Left renal cortex interstitium (tissue), 4 donors: ENCODE measurements at regions not wholly inside any gene's neighbourhood (a gene's known extent, or its start where the extent isn't known, plus 50 kb on each side); places are given as distances from the start of the nearest gene placed in this dataset.
"Not testable (repeated sequence)": the region's sequence is repeated elsewhere in the genome, so short reads cannot be mapped to it uniquely, and the experiment has no call there.

Source experiments
- DNase-seq, 4 donors: peaks; one replicate each; pipeline ENCODE4 v3.0.0-alpha.2; 2013; ENCODE audit warnings: low read depth in 4 of 4, low spot score in 2 of 4, missing footprints in 1 of 4

DNA sequence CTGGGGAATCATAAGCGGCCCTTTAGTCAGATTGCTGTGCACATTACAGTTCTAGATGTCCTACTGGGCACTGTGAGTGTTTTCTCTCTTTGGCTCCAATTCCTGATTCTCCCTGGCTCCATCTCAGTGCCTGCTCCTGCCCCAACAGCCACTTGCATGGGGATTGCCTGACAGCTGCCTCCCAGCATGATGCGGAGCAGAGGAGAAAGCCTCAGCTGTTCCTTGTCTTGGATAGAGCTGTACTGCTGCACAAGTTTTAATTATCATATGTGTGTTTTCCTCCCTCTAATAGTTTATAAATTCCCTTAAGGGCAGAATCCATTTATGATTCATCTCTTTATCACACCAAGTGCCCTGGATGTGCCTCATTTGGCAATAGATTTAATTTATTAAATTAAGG is 285.8 kb upstream of the COBL start:
- no peak for DNase-seq

DNA sequence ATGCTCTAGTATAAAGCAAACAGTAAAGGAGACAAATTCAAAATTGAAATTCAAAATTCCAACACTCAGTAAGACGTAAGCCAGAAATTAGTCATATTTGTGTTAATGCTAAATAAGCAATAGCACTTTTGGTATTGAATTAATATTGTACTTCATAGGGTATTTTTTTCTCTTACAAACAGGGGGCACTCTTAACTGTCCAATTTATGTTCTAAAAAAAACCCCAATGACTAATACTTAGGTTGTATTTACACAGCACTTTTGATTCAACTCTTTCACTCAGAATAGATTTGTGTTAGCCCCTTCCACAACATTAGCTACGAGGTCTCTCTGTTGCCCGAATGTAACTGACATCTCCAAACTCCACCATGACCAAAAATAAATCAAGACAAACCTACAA is 284.9 kb upstream of the COBL start:
- DNase-seq, result no peak

DNA sequence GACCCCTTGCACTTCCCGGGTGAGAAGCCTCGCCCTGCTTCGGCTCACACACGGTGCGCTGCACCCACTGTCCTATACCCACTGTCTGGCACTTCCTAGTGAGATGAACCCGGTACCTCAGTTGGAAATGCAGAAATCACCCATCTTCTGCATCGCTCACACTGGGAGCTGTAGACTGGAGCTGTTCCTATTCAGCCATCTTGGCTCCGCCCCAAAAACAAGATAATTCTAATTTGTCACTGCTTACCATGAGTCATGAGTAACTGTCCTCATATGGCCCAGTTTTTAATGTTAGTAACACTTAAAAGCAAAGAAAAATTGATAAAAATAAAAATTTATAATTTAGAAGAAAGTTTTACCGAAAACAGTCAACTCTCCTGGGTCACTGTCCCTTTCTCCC is 283.3 kb upstream of the COBL start:
- DNase-seq, result not testable (repeated sequence)

DNA sequence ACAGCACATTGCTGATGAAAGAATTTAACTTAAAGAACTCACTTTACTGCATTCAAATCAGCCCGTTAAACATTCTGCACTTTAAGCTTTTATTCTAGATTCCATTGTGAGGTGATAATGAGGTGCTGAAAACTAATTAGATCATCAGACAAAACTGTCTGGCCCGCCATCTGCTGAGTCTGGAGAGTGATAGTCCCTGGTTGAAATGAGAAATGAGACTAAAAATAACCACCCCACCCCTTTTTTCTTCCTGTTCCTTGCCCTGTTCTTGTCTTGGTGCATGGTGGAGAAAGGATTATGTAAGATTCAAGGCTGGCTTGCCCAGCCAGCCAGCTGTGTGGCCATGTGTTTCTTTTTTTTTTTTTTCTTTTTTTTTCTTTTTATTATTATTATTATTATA is 277.0 kb upstream of the COBL start:
- no peak for DNase-seq

DNA sequence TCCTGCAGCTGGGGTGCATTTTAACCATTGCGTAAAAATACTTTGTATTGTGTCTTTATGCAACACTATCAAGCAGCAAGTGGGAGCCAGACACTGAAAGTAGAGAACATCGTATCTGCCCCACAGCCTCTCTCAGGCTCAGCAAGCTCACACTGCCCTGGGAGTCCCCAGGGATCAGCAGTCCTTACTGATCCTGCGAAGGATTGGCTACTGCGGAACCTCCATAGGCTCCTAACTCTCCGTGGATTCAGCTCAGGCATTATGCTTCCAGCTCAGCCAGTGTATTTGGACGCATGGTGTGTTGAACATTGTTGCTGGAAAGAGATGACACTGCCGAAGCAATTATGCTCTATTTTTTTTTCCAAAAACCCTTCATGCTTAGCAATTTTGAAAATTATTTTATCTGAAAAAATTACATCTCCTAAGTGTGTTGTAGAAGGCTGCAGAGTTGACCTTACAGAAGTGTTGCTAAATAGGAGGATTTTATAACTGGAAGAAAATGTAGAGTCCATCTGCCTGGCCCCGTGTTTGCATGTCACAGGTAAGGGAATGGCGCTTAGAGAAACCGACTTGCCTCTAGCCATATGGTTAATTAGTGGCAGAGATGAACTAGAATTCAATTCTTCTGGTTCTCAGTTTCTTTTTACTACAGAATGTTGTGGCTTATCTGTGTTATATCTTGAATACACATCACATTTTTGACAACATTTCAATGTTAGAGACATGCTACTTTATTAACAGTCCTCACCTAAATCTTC is 276.4 kb upstream of the COBL start:
- no peak for DNase-seq

DNA sequence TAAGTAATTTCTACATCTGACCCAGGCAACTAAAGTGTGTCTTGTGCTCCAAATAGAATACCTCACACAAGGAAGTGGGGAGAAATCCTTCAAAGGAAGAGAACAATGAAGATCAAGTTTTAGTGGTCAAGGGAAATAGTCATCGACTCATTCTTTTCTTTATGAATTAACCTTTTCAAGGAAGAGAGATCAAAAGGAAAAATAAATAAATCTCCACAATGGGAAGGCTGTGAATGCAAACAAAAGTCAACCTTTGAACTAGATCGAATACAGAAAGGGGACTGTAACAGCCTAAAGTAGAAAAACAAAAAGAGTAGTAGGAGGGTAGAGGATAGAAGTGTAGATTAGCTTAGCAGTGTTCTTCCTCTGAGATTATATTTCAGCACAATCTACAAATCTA is 274.6 kb upstream of the COBL start:
- DNase-seq, result no peak

DNA sequence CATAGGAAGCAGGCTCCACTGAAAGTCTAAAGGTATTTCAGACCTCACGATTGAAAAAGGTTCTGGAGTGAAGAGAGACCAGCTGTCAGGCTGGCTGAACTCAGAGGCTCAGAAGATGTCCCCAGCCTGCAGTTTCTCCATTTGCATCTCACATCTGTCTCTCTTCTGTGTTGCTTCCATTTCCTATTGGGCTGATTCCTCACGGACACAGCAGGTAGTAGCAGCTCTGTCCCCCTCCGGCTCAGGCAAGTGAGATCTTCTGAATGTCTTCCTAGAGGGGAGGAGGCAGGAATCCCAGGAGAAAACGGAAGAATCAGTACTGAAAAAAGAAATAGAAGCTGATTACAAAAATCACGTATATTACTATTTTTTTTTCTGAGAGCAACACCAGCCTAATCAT is 274.1 kb upstream of the COBL start:
- no peak for DNase-seq

DNA sequence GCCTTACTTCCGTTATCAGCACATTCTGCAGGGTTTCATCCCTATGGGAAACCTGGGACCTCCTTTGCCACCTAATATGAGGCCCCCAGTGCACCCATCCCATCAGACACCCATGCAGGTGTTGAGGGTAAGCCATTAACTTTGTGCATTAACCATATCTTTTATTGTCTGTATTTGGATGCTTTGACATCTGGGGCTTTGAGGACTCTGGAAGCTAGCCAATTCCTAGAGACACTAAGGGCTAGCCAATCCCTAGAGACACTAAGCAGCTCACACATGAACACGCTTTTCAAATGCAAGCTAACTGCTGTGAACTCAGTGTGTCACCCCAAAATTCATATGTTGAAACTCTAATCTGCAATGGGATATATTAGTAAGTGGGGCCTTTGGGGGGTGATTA is 272.5 kb upstream of the COBL start:
- DNase-seq, result no peak

DNA sequence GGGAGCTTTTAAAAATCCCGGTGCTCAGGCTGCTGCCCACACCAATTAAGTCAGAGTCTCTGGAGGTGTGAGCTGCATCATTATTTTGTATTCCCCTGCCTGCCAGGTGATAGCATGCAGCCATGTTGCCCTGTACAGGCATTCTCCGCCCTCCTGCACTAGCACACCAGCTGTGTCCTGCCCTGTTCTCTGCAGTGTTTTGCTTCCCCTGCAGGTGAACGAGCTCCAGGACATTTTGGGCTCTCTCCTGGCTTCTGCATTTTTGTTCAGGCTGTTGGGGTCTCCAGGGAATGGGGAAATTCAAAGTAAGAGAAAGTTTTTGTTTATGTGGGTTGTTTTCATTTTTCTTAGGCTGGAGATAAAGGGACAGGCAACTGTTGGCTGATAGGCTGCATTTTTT is 271.0 kb upstream of the COBL start:
- no peak for DNase-seq

DNA sequence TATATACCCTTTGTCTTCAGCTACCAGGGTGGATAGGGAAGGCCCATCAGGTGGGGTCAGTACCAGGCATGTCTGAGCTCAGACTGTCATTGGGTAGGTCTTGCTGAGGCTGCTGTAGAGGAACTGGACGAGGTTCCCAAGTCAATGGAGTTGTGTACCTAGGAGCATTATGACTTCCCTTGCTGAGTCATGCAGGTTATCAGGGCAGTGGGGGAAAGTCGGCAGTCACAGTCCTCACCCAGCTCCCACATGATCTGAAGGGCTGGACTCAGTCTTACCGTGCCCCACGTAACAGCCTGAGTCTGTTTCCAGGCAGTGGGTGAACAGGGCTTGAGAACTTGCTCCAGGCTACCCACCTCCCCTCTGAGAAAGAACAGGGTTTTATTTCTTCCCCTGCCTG is 260.8 kb upstream of the COBL start:
- no peak for DNase-seq

DNA sequence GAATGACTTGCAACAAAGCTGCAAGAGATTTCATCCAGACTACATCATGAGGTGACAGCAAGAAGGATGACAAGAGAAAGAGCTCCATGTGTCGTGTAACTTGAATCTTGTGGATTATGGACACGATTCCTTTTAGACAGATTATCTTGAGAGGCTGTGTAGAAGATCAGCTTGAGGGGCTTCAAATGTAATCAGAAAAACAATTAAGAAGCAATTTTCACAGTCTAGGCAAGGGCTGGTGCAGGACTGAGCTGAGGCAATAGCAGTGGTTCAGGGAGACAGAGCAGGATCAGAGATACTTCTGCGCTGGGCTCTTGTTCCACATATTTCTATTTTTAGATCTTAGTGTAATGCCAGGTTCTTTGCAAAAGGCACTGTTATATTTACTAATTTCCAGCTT is 253.0 kb upstream of the COBL start:
- no peak for DNase-seq

DNA sequence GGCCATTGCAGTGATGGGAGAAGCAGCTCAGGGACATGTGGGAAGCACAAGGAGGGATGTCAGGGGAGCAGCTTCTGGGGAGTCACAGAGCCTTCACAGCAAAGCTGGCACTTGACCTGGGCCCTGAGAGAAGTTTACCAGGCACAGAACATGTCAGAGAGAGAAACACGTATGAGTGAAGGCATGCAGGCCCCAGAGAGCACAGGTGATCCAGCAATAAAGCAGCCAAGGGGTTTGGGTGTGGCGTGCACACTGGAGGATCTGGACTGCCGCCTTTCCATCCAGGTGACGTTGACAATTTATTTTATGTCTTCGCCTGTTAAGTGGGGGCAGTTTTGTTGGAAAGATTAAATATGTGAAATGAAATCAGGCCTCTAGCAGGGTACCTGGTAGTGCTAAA is 252.6 kb upstream of the COBL start:
- DNase-seq, result no peak

DNA sequence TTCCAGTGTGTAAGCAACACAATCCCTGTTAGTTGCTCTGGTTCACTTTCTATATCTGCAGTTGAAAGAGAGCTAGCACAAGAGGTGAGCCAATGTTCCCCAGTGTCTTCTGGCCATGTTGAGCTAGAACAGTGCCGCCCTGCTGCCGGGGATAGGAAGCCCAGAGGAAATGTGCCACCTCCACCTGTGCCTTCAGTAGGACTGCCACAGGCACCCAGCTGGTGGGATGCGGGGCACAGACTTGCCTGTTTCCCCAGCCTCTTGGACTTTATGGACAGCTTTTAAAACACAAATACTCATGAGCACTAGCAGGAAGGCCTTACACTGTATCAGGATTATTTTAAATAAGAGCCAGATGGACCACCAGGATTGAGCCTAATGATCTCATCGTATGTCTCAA is 234.5 kb upstream of the COBL start:
- DNase-seq, result no peak

DNA sequence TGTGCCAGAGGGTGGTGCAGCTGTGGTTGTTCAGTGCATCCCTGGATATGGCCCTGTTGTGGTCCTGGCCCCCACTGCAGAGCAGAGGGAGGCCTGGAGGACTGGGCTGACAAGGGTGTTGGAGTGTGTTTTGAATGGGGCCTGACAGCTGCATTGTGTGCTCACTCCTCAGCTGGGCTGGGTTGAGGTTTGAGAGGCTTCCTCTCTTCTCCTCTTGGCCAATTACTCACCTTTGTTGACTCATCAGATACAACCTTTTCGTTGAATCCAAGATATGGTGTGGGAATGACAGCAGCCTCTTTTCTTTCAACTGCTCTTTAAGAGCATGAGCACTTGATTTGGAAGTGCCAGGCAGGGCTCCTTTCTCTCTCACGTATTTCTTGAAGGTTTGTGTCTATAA is 228.5 kb upstream of the COBL start:
- no peak for DNase-seq

DNA sequence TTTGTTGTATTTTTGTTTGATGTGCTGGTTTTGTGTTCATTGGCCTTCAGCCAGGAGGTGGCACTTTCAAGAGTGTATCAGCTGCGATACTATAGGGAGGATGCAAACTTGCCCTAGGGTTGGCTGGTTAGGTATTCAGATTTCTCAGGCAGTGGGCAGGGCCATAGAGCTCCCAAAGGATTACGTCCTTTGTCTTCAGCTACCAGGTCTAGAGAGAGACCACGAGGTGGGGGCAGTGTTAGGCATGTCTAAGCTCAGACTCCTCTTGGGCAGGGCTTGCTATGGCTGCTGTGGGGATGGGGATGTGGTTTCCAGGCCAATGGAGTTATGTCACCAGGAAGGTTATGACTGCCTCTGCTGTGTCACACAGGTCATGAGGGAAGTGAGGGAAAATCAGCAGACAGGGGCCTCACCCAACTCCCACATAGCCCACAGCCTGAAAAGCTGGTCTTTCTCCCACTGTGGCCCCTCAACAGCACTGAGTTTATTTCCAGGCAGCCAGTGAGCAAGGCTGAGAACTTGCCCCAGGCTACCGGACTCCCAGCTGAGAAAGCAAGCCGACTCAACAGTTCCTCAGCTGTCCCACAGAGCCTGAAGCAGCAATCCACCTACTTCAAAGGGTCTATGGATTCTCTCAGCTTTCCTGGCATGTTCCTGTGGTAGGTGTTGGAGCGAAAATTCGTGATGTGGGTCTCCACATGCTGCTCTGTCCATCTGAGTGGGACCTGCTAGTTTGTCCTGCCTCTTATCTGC is 227.4 kb upstream of the COBL start:
- no peak for DNase-seq

DNA sequence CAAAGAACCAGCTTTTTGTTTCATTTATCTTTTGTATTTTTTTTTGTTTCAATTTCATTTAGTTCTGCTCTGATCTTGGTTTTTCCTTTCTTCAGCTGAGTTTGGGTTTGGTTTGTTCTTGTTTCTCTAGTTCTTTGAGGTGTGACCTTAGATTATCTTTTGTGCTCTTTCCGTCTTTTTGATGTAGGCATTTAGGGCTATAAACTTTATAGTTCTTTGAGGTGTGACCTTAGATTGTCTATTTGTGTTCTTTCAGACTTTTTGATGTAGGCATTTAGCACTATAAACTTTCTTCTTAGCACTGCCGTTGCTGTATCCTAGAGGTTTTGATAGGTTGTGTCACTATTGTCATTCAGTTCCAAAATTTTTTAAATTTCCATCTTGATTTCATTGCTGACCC is 224.3 kb upstream of the COBL start:
- not testable (repeated sequence) for DNase-seq

DNA sequence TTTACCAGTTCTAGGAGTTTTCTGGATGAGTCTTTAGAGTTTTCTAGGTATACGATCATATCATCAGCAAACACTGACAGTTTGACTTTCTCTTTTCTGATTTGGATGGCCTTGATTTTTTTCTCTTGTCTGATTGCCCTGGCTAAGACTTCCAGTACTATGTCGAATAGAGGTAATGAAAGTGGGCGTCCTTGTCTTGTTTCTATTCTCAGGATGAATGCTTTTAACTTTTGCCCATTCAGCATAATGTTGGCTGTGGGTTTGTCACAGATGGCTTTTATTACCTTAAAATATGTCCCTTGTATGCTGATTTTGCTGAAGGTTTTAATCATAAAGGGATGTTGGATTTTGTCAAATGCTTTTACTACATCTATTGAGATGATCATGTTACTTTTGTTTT is 223.2 kb upstream of the COBL start:
- no peak for DNase-seq

DNA sequence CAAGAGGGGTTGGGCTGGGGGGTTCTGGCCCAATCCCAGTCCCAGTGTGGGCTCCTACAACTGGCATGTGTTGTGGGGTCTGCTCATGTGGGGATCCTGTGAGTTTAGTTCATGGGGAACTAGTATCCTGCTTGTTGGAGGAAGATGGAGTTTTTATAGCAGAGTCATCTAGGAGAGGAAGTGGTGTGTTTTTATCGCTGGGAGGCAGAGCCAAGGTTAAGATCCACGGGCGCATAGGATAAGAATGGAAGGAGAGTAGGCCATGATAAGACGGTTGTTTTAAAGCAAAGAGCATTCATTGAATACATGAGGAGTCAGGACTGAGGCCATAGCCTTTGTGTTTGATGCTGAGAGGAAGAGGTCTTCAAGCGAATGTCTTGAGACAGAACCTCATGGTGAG is 211.6 kb upstream of the COBL start:
- DNase-seq, result no peak

DNA sequence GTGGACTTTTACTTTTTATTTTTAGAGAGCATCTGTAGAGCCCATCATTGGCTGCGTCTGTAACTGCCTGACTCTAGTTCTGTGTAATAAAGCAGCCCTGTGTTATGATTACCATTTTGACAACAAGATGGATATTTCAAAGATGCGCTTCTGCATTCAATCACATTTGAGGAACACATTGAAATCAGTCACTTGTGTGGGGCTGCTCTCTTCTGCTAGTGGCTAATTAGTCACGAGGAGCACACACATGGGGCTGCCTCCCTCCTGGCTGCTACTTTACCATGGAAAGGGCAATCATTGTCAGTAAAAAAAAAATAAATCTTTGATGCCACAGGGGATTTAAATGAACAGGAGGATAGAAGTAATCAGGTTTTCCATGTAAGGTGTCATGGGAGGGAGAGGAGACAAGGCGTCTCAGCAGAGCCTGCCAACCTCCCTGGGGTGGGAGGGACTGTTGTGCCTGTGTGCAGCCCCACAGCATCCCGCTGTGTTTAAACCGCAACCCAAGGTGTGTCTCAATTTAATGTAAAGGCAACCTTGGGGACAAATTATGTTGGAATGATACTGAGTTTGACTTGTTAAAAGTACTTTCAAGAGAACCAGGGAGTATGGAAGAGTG is 205.2 kb upstream of the COBL start:
- DNase-seq, result no peak

DNA sequence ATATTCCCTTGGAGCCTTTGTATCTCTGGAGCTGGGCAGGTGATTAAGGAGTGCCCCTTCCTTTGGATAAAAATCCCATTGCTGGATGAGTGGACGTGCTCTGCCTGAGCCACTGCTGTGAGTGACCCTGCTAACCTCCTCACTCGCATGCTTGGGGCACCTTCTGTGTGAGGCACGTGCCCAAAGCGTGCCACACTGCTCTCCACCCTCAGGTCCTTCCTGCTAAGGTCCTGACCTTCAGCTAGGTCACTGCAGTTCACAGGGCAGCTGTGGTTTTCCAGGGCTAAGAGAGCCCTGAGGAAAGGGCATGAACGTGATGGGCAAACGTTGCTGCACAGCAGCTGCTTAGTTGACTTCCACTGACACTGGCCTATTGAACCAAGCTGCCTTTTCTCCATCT is 204.4 kb upstream of the COBL start:
- no peak for DNase-seq

DNA sequence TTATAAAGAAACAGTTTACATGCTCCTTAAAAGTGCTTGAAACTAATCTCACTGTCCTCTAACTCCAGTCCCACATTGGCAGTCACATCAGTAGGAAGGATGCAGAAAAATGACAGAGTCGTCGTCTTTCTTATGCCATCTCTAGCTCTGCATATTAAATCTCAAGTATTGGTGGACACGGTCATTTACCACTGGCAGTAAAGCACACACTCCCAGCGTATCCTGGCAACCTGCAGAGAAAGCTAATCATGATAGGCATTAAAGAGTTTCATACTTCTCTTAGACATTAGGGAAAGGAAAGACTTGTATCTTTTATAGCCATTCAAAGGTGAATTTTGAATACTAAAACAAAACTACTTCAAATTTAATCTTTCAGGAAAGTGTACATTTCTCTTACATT is 202.0 kb upstream of the COBL start:
- no peak for DNase-seq

DNA sequence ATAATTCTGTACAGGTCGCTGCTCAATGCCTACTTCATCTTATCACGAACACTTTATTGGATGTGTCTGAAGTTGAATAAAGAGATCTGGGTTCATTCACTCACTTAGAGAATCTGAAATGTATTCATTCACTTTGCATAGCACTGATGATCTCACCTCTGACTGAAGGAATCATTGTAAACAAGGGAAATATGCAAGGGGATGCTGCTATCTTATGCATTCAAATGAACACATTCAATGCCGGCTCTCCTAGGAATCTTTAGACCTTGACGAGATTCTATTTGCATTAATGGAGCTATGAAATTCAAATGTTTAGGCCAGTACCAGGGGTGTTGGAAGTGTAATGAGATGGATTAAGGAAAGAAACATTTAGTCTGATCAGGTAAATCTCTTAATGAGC is 200.6 kb upstream of the COBL start:
- DNase-seq, result no peak
